CD4-positive, alpha-beta memory T cell (primary cell): ENCODE measurements at regions not wholly inside any gene's neighbourhood (a gene's known extent, or its start where the extent isn't known, plus 50 kb on each side); places are given as distances from the start of the nearest gene placed in this dataset.

ENCODE experiments used
- CTCF ChIA-PET: fragments of 350-600 bp; sonication (Branson Sonifier 250); formaldehyde crosslinking; loops from one replicate; lab custom pipeline; 2021; ENCODE audit warnings: inconsistent platforms; ENCODE audit not compliant: partially characterized antibody; lab: Charles Lee
- POLR2A ChIA-PET: fragments of 350-600 bp; sonication (Branson Sonifier 250); formaldehyde crosslinking; loops from one replicate; lab custom pipeline; 2021; ENCODE audit not compliant: partially characterized antibody; lab: Charles Lee
- DNase-seq, 5 donors: peaks; one replicate each; pipeline versions ENCODE4 v3.0.0 to v3.0.0-alpha.2; 2020 to 2022; ENCODE audit warnings: mixed read lengths in 1 of 5
- H3K27ac ChIP-seq: one replicate; pipeline ENCODE4 v1.7.0; 2013; ENCODE audit warnings: low read depth, low read length
- H3K27me3 ChIP-seq: 2 replicates; pipeline ENCODE4 v1.7.0; 2013; ENCODE audit warnings: mild to moderate bottlenecking, low read length, moderate library complexity; ENCODE audit not compliant: insufficient read depth
- H3K36me3 ChIP-seq: 2 replicates; pipeline ENCODE4 v1.7.0; 2013; ENCODE audit warnings: mild to moderate bottlenecking, low read length, moderate library complexity; ENCODE audit not compliant: insufficient read depth
- H3K4me1 ChIP-seq: 2 replicates; pipeline ENCODE4 v1.7.0; 2013; ENCODE audit warnings: mild to moderate bottlenecking, low read length, moderate library complexity; ENCODE audit not compliant: insufficient read depth
- H3K4me3 ChIP-seq, 2 donors: one replicate each; pipeline ENCODE4 v1.7.0; 2013; ENCODE audit warnings: low read length in 2 of 2, mild to moderate bottlenecking in 1 of 2
- H3K9me3 ChIP-seq, 2 donors: one replicate each; pipeline ENCODE4 v1.7.0; 2013; ENCODE audit warnings: low read length in 2 of 2, control low read depth in 1 of 2; ENCODE audit not compliant: control insufficient read depth in 1 of 2
- H3K27ac Mint-ChIP-seq, 7 donors: one replicate each; pipeline ENCODE4 v1.8.0; 2020 to 2021; ENCODE audit warnings: mixed read lengths in 7 of 7, mild to moderate bottlenecking in 6 of 7, inconsistent platforms in 3 of 7, moderate library complexity in 3 of 7
- H3K27me3 Mint-ChIP-seq, 2 donors: one replicate each; pipeline ENCODE4 v1.8.0; 2020 to 2021; ENCODE audit warnings: mixed read lengths in 2 of 2
- H3K36me3 Mint-ChIP-seq, 2 donors: one replicate each; pipeline ENCODE4 v1.8.0; 2020 to 2021; ENCODE audit warnings: mixed read lengths in 2 of 2, inconsistent platforms in 1 of 2, mild to moderate bottlenecking in 1 of 2
- H3K4me1 Mint-ChIP-seq, 4 donors: one replicate each; pipeline ENCODE4 v1.8.0; 2020 to 2021; ENCODE audit warnings: mixed read lengths in 4 of 4, mild to moderate bottlenecking in 1 of 4
- H3K4me3 Mint-ChIP-seq, 8 donors: one replicate each; pipeline ENCODE4 v1.8.0; 2020 to 2021; ENCODE audit warnings: mixed read lengths in 8 of 8, mild to moderate bottlenecking in 7 of 8, moderate library complexity in 6 of 8, inconsistent platforms in 3 of 8
- H3K9me3 Mint-ChIP-seq, 8 donors: one replicate each; pipeline ENCODE4 v1.8.0; 2020 to 2021; ENCODE audit warnings: mixed read lengths in 8 of 8, mild to moderate bottlenecking in 5 of 8, inconsistent platforms in 3 of 8, moderate library complexity in 1 of 8
- intact Hi-C: fragments of 100-400 bp; cut with micrococcal nuclease; formaldehyde crosslinking; loops from one replicate; pipeline ENCODE4 v1.15.1; 2023

DNA sequence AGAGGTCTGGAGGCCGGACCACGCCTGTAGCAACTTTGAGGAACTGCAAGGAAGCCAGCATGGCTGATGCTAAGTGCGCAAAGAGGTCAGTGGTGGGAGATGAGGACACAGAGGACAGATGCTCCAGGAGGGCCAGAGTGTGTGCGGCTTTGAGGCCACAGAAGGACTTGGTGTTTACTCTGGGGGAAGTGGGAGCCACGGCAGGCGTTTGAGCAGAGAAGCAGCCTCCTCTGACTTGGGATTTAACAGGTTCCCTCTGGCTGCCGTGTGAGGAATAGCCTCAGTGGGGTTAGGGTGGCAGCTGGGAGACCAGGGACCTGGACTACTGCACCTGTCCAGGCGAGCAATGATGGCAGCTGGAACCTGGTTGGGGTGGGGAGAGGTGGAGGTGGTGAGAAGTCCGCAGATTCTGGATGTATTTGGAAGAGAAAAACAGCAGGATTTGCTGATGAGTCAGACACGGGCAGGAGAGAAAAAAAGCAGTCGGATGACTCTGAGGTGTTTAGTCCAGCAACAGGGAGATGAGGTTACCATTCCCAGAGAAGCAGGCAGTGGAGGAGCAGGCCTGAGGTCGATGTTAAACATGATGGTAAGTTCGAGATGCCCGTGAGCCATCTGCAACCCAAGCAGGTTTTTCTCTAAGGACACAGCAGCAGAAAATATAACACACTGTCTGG is 143.5 kb downstream of the SCARB1 start:
- Mint-ChIP-seq H3K27ac (no peak overlapping the region), H3K4me1 (peaks cover 0 to 1% (median 0%) of the 10 kb centered on the region in 4 donors)

DNA sequence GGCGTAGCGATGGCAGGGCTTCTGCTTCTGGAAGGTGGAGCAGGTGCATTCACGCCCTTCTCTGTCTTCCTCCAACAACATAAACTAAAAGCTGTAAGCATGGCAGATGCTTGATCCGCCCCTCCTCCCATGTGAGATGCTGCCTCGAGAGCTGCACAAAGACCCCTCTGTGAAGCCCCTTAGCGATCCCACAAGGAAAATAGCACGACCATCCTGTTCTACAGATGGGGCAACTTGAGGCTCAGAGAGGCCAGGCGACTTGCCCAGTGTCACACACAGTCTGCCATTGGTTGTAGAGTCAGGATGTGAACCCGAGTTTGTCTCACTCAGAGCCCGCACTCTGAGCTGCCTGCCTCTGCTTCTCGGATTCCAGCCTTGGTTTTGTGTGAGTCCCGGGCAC is 144.4 kb downstream of the SCARB1 start:
- Histone ChIP-seq H3K4me3 (no peak overlapping the region), H3K27ac (no peak overlapping the region), H3K27me3 (no peaks in the 10 kb centered on the region), H3K36me3 (no peaks in the 10 kb centered on the region), H3K9me3 (no peaks in the 10 kb centered on the region), H3K4me1 (peaks cover 4% of the 10 kb centered on the region)
- Mint-ChIP-seq H3K4me3 (no peak overlapping the region), H3K27me3 (no peaks in the 10 kb centered on the region), H3K27ac (no peak overlapping the region), H3K9me3 (peaks cover 0 to 4% (median 0%) of the 10 kb centered on the region in 8 donors), H3K36me3 (no peaks in the 10 kb centered on the region), H3K4me1 (peaks cover 0 to 5% (median 2%) of the 10 kb centered on the region in 4 donors)
- ChIA-PET POLR2A (no interaction called here), CTCF (no interaction called here)
- DNase-seq: no peak
- intact Hi-C loops: loop anchor here (10.0 kb wide), 2 partner anchors 114 to 154 kb away; partner anchors contain the start of gene NCOR2

More for the DNA sequence above, 143.5 kb downstream of the SCARB1 start:
- DNase-seq: no peak
- ChIA-PET POLR2A (no interaction called here), CTCF (no interaction called here)
- no peak overlapping the region for H3K4me3 ChIP-seq
- H3K36me3 Mint-ChIP-seq: no peaks in the 10 kb centered on the region
- peaks cover 0 to 4% (median 0%) of the 10 kb centered on the region in 8 donors for H3K9me3 Mint-ChIP-seq
- intact Hi-C loops: no loop called here
- H3K36me3 ChIP-seq: no peaks in the 10 kb centered on the region
- H3K4me1 ChIP-seq: no peaks in the 10 kb centered on the region
- no peaks in the 10 kb centered on the region for H3K27me3 ChIP-seq
- no peaks in the 10 kb centered on the region for H3K27me3 Mint-ChIP-seq
- H3K4me3 Mint-ChIP-seq: no peak overlapping the region
- H3K9me3 ChIP-seq: no peaks in the 10 kb centered on the region
- no peak overlapping the region for H3K27ac ChIP-seq

DNA sequence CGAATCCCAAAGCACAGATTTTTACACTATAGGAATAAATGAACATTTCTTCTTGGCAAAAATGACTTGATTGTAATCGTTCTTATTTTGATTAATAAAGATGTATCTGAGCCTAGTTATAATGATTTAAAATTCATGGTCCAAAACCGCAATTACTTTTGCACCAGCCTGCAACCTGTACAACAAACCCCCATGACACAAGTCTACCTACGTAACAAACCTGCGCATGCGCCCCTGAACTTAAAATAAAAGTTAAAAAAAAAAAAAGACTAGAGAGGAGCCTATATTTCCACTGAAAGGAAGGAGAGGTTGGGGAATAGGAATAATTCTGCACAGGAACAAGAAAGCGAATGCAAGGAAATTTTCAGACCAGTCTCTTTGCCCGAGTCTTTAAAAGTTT is 145.2 kb downstream of the SCARB1 start:
- Mint-ChIP-seq H3K27me3 (no peaks in the 10 kb centered on the region), H3K4me3 (peak overlapping the region in 1 of 8 donors; percentile 0), H3K4me1 (peaks cover 6 to 12% (median 7%) of the 10 kb centered on the region in 4 donors), H3K9me3 (peaks cover 0 to 4% (median 0%) of the 10 kb centered on the region in 8 donors), H3K27ac (no peak overlapping the region), H3K36me3 (no peaks in the 10 kb centered on the region)
- no peaks in the 10 kb centered on the region for H3K27me3 ChIP-seq
- no peak for DNase-seq
- POLR2A ChIA-PET: no interaction called here
- no peaks in the 10 kb centered on the region for H3K36me3 ChIP-seq
- H3K4me3 ChIP-seq: no peak overlapping the region
- intact Hi-C loops: loop anchor here (10.0 kb wide), 2 partner anchors 114 to 154 kb away; partner anchors contain the start of gene NCOR2
- no peak overlapping the region for H3K27ac ChIP-seq
- peaks cover 11% of the 10 kb centered on the region for H3K4me1 ChIP-seq
- no peaks in the 10 kb centered on the region for H3K9me3 ChIP-seq
- CTCF ChIA-PET: no interaction called here

DNA sequence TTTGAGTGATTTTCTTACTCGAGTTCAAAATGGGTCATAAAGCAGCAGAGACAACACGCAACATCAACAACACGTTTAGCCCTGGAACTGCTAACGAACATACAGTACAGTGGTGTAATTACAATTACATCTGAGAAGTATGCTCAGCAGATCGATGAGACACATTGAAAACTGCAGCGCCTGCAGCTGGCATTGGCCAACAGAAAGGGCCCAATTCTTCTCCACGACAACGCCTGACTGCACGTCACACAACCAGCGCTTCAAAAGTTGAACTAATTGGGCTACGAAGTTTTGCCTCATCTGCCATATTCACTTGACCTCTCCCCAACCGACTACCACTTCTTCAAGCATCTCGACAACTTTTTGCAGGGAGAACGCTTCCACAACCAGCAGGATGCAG is 145.6 kb downstream of the SCARB1 start:
- Mint-ChIP-seq H3K4me3 (no peak overlapping the region), H3K9me3 (peaks cover 0 to 4% (median 0%) of the 10 kb centered on the region in 8 donors), H3K36me3 (no peaks in the 10 kb centered on the region), H3K27me3 (no peaks in the 10 kb centered on the region), H3K27ac (no peak overlapping the region), H3K4me1 (peaks cover 9 to 17% (median 12%) of the 10 kb centered on the region in 4 donors)
- H3K4me3 ChIP-seq: no peak overlapping the region
- no peaks in the 10 kb centered on the region for H3K36me3 ChIP-seq
- DNase-seq: no peak
- intact Hi-C loops: loop anchor here (10.0 kb wide), 2 partner anchors 113 to 153 kb away; partner anchors contain the start of gene NCOR2
- ChIA-PET POLR2A (no interaction called here), CTCF (no interaction called here)
- H3K9me3 ChIP-seq: no peaks in the 10 kb centered on the region
- H3K27me3 ChIP-seq: no peaks in the 10 kb centered on the region
- peaks cover 15% of the 10 kb centered on the region for H3K4me1 ChIP-seq
- no peak overlapping the region for H3K27ac ChIP-seq

DNA sequence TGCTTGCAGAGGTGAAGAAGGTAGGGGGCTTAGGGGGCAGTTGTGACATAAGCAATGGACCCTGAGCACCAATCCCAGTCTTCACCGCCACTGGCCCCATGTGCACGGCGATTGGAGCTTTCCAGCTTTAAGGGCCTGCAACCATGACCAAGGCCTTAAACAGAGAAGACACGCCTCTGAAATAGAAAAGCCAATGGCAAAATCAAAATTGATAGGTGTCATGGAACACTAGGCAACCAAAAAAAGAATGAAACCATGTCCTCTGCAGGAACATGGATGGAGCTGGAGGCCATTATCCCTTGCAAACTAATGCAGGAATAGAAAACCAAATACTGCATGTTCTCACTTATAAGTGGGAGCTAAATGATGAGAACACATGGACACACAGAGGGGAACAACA is 146.3 kb downstream of the SCARB1 start:
- Mint-ChIP-seq H3K9me3 (peaks cover 0 to 4% (median 0%) of the 10 kb centered on the region in 8 donors), H3K4me3 (no peak overlapping the region), H3K4me1 (peaks cover 10 to 20% (median 13%) of the 10 kb centered on the region in 4 donors), H3K27me3 (no peaks in the 10 kb centered on the region), H3K27ac (no peak overlapping the region), H3K36me3 (no peaks in the 10 kb centered on the region)
- Histone ChIP-seq H3K4me3 (no peak overlapping the region), H3K4me1 (peaks cover 17% of the 10 kb centered on the region), H3K27ac (no peak overlapping the region), H3K9me3 (no peaks in the 10 kb centered on the region), H3K27me3 (no peaks in the 10 kb centered on the region), H3K36me3 (no peaks in the 10 kb centered on the region)
- ChIA-PET POLR2A (no interaction called here), CTCF (no interaction called here)
- no peak for DNase-seq
- intact Hi-C loops: loop anchor here (10.0 kb wide), 2 partner anchors 113 to 153 kb away; partner anchors contain the start of gene NCOR2

DNA sequence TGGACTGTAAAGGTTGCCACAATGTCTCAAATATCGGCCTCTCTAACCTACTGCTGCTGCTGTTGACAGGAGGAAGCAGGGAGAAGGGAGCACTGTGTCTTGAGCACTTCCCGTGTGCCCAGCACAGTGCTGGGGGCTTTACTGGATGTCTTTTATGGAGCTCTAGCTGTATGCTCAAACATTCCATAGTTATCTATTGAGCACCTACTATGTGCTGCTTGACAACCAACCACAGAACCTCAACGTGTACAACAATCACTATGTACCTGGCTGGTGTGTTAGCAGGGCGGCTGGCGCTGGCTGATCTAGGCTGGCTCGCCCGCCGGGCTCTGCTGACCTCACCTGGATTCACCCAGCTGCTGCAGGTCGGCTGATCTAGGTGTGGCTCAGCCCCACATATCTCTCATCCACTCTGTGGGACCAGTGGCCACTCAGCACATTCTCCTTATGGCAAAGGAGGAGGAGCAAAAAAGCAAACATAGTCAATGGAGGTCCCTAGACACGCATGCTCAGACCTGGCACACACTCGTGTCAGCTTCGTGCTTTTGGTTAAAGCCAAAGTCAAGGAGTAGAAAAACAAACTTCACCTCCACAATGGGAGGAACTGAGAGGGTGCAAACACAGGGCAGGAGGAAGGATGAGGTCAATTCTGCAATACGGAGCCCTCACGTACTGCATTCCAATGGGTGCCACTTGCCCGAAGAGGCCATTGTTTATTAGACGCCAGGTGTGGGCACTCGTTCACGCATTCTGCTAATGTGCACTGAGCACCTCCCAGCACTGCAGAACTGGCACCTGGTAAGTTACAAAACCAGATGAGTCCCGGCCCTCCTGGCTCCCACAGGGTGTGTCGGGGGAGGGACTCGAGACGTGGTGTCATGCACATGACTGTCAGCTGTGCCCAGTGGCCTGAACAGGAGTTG is 147.2 kb downstream of the SCARB1 start:
- Histone ChIP-seq H3K4me1 (peaks cover 17% of the 10 kb centered on the region), H3K36me3 (no peaks in the 10 kb centered on the region), H3K4me3 (no peak overlapping the region), H3K27me3 (no peaks in the 10 kb centered on the region), H3K9me3 (no peaks in the 10 kb centered on the region), H3K27ac (no peak overlapping the region)
- DNase-seq: no peak
- intact Hi-C loops: loop anchor here (10.0 kb wide), 2 partner anchors 112 to 152 kb away; partner anchors contain the start of gene NCOR2
- ChIA-PET POLR2A (no interaction called here), CTCF (no interaction called here)
- Mint-ChIP-seq H3K27me3 (no peaks in the 10 kb centered on the region), H3K4me1 (peaks cover 10 to 20% (median 13%) of the 10 kb centered on the region in 4 donors), H3K36me3 (no peaks in the 10 kb centered on the region), H3K9me3 (peaks cover 0 to 4% (median 0%) of the 10 kb centered on the region in 8 donors), H3K27ac (no peak overlapping the region), H3K4me3 (no peak overlapping the region)
